Mesodermal cell (in vitro differentiated cells): ENCODE measurements at regions not wholly inside any gene's neighbourhood (a gene's known extent, or its start where the extent isn't known, plus 50 kb on each side); places are given as distances from the start of the nearest gene placed in this dataset.
"Not testable (repeated sequence)": the region's sequence is repeated elsewhere in the genome, so short reads cannot be mapped to it uniquely, and the experiment has no call there.

Source experiments
- H3K27ac ChIP-seq: 2 replicates; pipeline ENCODE4 v1.7.0; 2013; ENCODE audit warnings: mild to moderate bottlenecking, low read depth, low read length, moderate library complexity; ENCODE audit not compliant: severe bottlenecking
- H3K36me3 ChIP-seq: 2 replicates; pipeline ENCODE4 v1.7.1; 2013; ENCODE audit warnings: mild to moderate bottlenecking, low read length, moderate library complexity; ENCODE audit not compliant: control insufficient read depth, insufficient read depth
- H3K4me1 ChIP-seq: one replicate; pipeline ENCODE4 v1.7.1; 2013; ENCODE audit warnings: mild to moderate bottlenecking, low read length; ENCODE audit not compliant: insufficient read depth, control insufficient read depth, poor library complexity, severe bottlenecking
- H3K4me3 ChIP-seq: 2 replicates; pipeline ENCODE4 v1.7.0; 2013; ENCODE audit warnings: low read length, control low read depth, mild to moderate bottlenecking; ENCODE audit not compliant: insufficient read depth, poor library complexity, severe bottlenecking; ENCODE audit errors: extremely low read depth
- H3K9me3 ChIP-seq: 2 replicates; pipeline ENCODE4 v1.7.1; 2013; ENCODE audit warnings: mild to moderate bottlenecking, low read length, moderate library complexity; ENCODE audit not compliant: control insufficient read depth
- WGBS, 2 experiments: methylation state at CpG; one replicate each; pipeline ENCODE4 v1.1.5; 2013; ENCODE audit warnings: missing lambda C conversion rate in 2 of 2; ENCODE audit not compliant: insufficient coverage in 2 of 2; 5-methylcytosine and 5-hydroxymethylcytosine counted together

- peaks cover 2% of the 10 kb centered on the region for H3K9me3 ChIP-seq
- peaks cover 4% of the 10 kb centered on the region for H3K36me3 ChIP-seq
- H3K4me3 ChIP-seq: no peak overlapping the region
- no peak overlapping the region for H3K27ac ChIP-seq
- 85% methylated on average over 8 to 9 of the region's 9 CpGs for WGBS, 2 experiments
- H3K4me1 ChIP-seq: no peaks in the 10 kb centered on the region
These were observed 402.5 kb downstream of the STK39 start for GRCh38 chr2:167844714-167845530.

GRCh38 chr2:167843657-167844056 is 403.7 kb downstream of the STK39 start:
- no peak overlapping the region for H3K27ac ChIP-seq
- peaks cover 2% of the 10 kb centered on the region for H3K9me3 ChIP-seq
- no peaks in the 10 kb centered on the region for H3K4me1 ChIP-seq
- 92 to 93% methylated on average over 2 of the region's 2 CpGs for WGBS, 2 experiments
- H3K4me3 ChIP-seq: no peak overlapping the region
- peaks cover 4% of the 10 kb centered on the region for H3K36me3 ChIP-seq

- H3K4me1 ChIP-seq: no peaks in the 10 kb centered on the region
- WGBS, 2 experiments: 100% methylated on average over 1 of the region's 1 CpG; no CpG with 5 or more reads in 1 of the 2 experiments
- H3K9me3 ChIP-seq: peaks cover 2% of the 10 kb centered on the region
- H3K36me3 ChIP-seq: peaks cover 4% of the 10 kb centered on the region
- no peak overlapping the region for H3K27ac ChIP-seq
- H3K4me3 ChIP-seq: no peak overlapping the region
These were observed 404.2 kb downstream of the STK39 start for GRCh38 chr2:167843217-167843616.

- Histone ChIP-seq H3K4me3 (no peak overlapping the region), H3K4me1 (no peaks in the 10 kb centered on the region), H3K27ac (no peak overlapping the region), H3K36me3 (peaks cover 4% of the 10 kb centered on the region), H3K9me3 (peaks cover 2% of the 10 kb centered on the region)
- no CpG with 5 or more reads among the region's 1 CpG for WGBS, 2 experiments
These were observed 405.3 kb downstream of the STK39 start for GRCh38 chr2:167842047-167842446.

- 78 to 92% methylated on average over 8 of the region's 8 CpGs for WGBS, 2 experiments
- H3K4me3 ChIP-seq, H3K36me3 ChIP-seq, H3K9me3 ChIP-seq, H3K27ac ChIP-seq, H3K4me1 ChIP-seq: not testable (repeated sequence)
These were observed 412.1 kb downstream of the STK39 start for GRCh38 chr2:167835290-167835689.

GRCh38 chr2:167834707-167835106 is 412.7 kb downstream of the STK39 start:
- Histone ChIP-seq H3K27ac (no peak overlapping the region), H3K36me3 (peaks cover 9% of the 10 kb centered on the region), H3K4me1 (no peaks in the 10 kb centered on the region), H3K9me3 (peaks cover 3% of the 10 kb centered on the region), H3K4me3 (no peak overlapping the region)
- WGBS, 2 experiments: 95 to 100% methylated on average over 2 to 4 of the region's 5 CpGs

- Histone ChIP-seq H3K27ac (no peak overlapping the region), H3K36me3 (peaks cover 9% of the 10 kb centered on the region), H3K9me3 (peaks cover 3% of the 10 kb centered on the region), H3K4me3 (no peak overlapping the region), H3K4me1 (no peaks in the 10 kb centered on the region)
- 84% methylated on average over 2 of the region's 4 CpGs; no CpG with 5 or more reads in 1 of the 2 experiments for WGBS, 2 experiments
These were observed 414.1 kb downstream of the STK39 start for GRCh38 chr2:167833294-167833693.

GRCh38 chr2:167832868-167833287 is 414.5 kb downstream of the STK39 start:
- peaks cover 9% of the 10 kb centered on the region for H3K36me3 ChIP-seq
- peaks cover 3% of the 10 kb centered on the region for H3K9me3 ChIP-seq
- WGBS, 2 experiments: 83% methylated on average over 1 to 3 of the region's 4 CpGs
- no peaks in the 10 kb centered on the region for H3K4me1 ChIP-seq
- H3K27ac ChIP-seq: no peak overlapping the region
- no peak overlapping the region for H3K4me3 ChIP-seq

GRCh38 chr2:167827352-167828097 is 419.9 kb downstream of the STK39 start:
- H3K36me3 ChIP-seq: peaks cover 20% of the 10 kb centered on the region
- H3K4me3 ChIP-seq: no peak overlapping the region
- no peaks in the 10 kb centered on the region for H3K4me1 ChIP-seq
- H3K9me3 ChIP-seq: no peaks in the 10 kb centered on the region
- WGBS, 2 experiments: 85 to 90% methylated on average over 8 of the region's 10 CpGs
- no peak overlapping the region for H3K27ac ChIP-seq

- no peaks in the 10 kb centered on the region for H3K4me1 ChIP-seq
- no peaks in the 10 kb centered on the region for H3K9me3 ChIP-seq
- 100% methylated on average over 1 of the region's 3 CpGs for WGBS, 2 experiments
- no peak overlapping the region for H3K27ac ChIP-seq
- peaks cover 20% of the 10 kb centered on the region for H3K36me3 ChIP-seq
- H3K4me3 ChIP-seq: no peak overlapping the region
These were observed 420.5 kb downstream of the STK39 start for GRCh38 chr2:167826906-167827305.

GRCh38 chr2:167825664-167826063 is 421.7 kb downstream of the STK39 start:
- H3K9me3 ChIP-seq: no peaks in the 10 kb centered on the region
- H3K27ac ChIP-seq: no peak overlapping the region
- no peaks in the 10 kb centered on the region for H3K4me1 ChIP-seq
- WGBS, 2 experiments: 100% methylated on average over 1 of the region's 1 CpG
- no peak overlapping the region for H3K4me3 ChIP-seq
- H3K36me3 ChIP-seq: peaks cover 18% of the 10 kb centered on the region
